ENCODE measurements at regions not wholly inside any gene's neighbourhood (a gene's known extent, or its start where the extent isn't known, plus 50 kb on each side); places are given as distances from the start of the nearest gene placed in this dataset.

- Histone ChIP-seq H3K4ac (ENCODE audit: low read depth, low read length) (no peak overlapping the region), H3K18ac (ENCODE audit: low read depth, low read length) (no peak overlapping the region), H2AK5ac (ENCODE audit: low read depth, low read length) (no peak overlapping the region), H3K56ac (ENCODE audit: extremely low read depth, insufficient read depth, low read length) (no peak overlapping the region), H2BK15ac (ENCODE audit: low read depth, low read length) (no peak overlapping the region), H3K4me3 (ENCODE audit: insufficient read depth, low read depth, low read length) (no peak overlapping the region), H2BK120ac (ENCODE audit: low read depth, low read length) (no peak overlapping the region), H3K79me1 (ENCODE audit: low read depth in 1 of 2, low read length in 2 of 2) (no peaks in the 10 kb centered on the region), H2AFZ (replicated peaks; ENCODE audit: low read length, poor library complexity) (no peak overlapping the region), H3K4me1 (ENCODE audit: control insufficient read depth, insufficient read depth, low read length) (no peaks in the 10 kb centered on the region), H3K4me2 (ENCODE audit: low read depth, low read length) (no peak overlapping the region), H3K9me3 (ENCODE audit: control insufficient read depth, insufficient read depth, low read length) (peaks cover 4% of the 10 kb centered on the region; the same call in 1 of the 2 replicates), H3K9ac (ENCODE audit: low read depth, low read length) (no peak overlapping the region), H4K5ac (ENCODE audit: low read depth, low read length) (no peak overlapping the region), H2BK20ac (ENCODE audit: low read depth, low read length) (no peak overlapping the region), H4K20me1 (ENCODE audit: insufficient read depth, low read length) (no peaks in the 10 kb centered on the region), H3K14ac (replicated peaks; ENCODE audit: low read depth, low read length) (no peak overlapping the region), H4K91ac (ENCODE audit: insufficient read depth, low read depth, low read length) (no peak overlapping the region), H3K9me1 (ENCODE audit: insufficient read depth, low read length) (no peaks in the 10 kb centered on the region), H3K27ac (ENCODE audit: insufficient read depth, low read length) (no peak overlapping the region), H3K27me3 (ENCODE audit: control insufficient read depth, insufficient read depth, low read length) (no peaks in the 10 kb centered on the region), H4K8ac (ENCODE audit: low read depth in 2 of 2, low read length in 2 of 2) (no peak overlapping the region), H2BK5ac (ENCODE audit: low read depth, low read length, poor library complexity, severe bottlenecking) (no peak overlapping the region), H3K36me3 (ENCODE audit: control insufficient read depth, insufficient read depth, low read length) (no peaks in the 10 kb centered on the region), H3K23ac (ENCODE audit: low read depth, low read length) (no peak overlapping the region), H2AK9ac (replicated peaks; ENCODE audit: low read depth, low read length, poor library complexity) (no peak overlapping the region)
- ATAC-seq (ENCODE audit: low read depth) (no peak), DNase-seq (no peak)
- TF ChIP-seq RFX5 (IDR thresholded peaks at IDR 0.05; ENCODE audit: low read depth, low read length) (no peak), MAZ (IDR thresholded peaks at IDR 0.05; ENCODE audit: borderline replicate concordance, low read depth, low read length) (no peak), CEBPB (IDR thresholded peaks at IDR 0.05; ENCODE audit: low read depth, low read length) (no peak), FOS (IDR thresholded peaks at IDR 0.05; ENCODE audit: low read depth, low read length) (no peak), SMC3 (IDR thresholded peaks at IDR 0.05; ENCODE audit: low read depth, low read length) (no peak), BHLHE40 (IDR thresholded peaks at IDR 0.05; ENCODE audit: low read depth, low read length) (no peak), RAD21 (IDR thresholded peaks at IDR 0.05; ENCODE audit: low read length) (no peak), RCOR1 (IDR thresholded peaks at IDR 0.05; ENCODE audit: insufficient replicate concordance, low read length) (no peak), CHD1 (IDR thresholded peaks at IDR 0.05; ENCODE audit: low read depth, low read length) (no peak), MXI1 (IDR thresholded peaks at IDR 0.05; ENCODE audit: borderline replicate concordance, low read depth, low read length) (no peak), NFE2L2 (IDR thresholded peaks at IDR 0.05; ENCODE audit: low read depth, low read length) (no peak)
- TF ChIP-seq, protein P1, sequence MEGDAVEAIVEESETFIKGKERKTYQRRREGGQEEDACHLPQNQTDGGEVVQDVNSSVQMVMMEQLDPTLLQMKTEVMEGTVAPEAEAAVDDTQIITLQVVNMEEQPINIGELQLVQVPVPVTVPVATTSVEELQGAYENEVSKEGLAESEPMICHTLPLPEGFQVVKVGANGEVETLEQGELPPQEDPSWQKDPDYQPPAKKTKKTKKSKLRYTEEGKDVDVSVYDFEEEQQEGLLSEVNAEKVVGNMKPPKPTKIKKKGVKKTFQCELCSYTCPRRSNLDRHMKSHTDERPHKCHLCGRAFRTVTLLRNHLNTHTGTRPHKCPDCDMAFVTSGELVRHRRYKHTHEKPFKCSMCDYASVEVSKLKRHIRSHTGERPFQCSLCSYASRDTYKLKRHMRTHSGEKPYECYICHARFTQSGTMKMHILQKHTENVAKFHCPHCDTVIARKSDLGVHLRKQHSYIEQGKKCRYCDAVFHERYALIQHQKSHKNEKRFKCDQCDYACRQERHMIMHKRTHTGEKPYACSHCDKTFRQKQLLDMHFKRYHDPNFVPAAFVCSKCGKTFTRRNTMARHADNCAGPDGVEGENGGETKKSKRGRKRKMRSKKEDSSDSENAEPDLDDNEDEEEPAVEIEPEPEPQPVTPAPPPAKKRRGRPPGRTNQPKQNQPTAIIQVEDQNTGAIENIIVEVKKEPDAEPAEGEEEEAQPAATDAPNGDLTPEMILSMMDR (conservative IDR thresholded peaks at IDR 0.05; ENCODE audit: low read depth, low read length): no peak
- TF ChIP-seq, protein P2, sequence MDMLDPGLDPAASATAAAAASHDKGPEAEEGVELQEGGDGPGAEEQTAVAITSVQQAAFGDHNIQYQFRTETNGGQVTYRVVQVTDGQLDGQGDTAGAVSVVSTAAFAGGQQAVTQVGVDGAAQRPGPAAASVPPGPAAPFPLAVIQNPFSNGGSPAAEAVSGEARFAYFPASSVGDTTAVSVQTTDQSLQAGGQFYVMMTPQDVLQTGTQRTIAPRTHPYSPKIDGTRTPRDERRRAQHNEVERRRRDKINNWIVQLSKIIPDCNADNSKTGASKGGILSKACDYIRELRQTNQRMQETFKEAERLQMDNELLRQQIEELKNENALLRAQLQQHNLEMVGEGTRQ (IDR thresholded peaks at IDR 0.05; ENCODE audit: low read depth, low read length): no peak
- dilution Hi-C loops (cut with HindIII; ENCODE audit: low sequenced_read_pairs, unreplicated experiment) (no loop called here), intact Hi-C loops (cut with micrococcal nuclease) (no loop called here), in situ Hi-C loops (cut with MboI; ENCODE audit: low sequenced_read_pairs) (no loop called here)
- no TSS peak for BruUV-seq (replicated peaks)
- CTCF ChIA-PET: no interaction called here
- POLR2A ChIA-PET (ENCODE audit: unreplicated experiment): no interaction called here
These were observed 221.9 kb upstream of the CDH4 start for GRCh38 chr20:61030130-61030529.
